MG63 (cell line): ENCODE measurements at regions not wholly inside any gene's neighbourhood (a gene's known extent, or its start where the extent isn't known, plus 50 kb on each side); places are given as distances from the start of the nearest gene placed in this dataset.
A peak's percentile ranks its signal among the peaks of the same experiment; 100 is the strongest.

ENCODE experiments used
- DNase-seq: peaks from one replicate; pipeline ENCODE4 v3.0.0-alpha.2; 2020
- H3K27me3 ChIP-seq: fragments of 250-450 bp; sonication (Bioruptor Pico); 2 replicates; pipeline ENCODE4 v1.5.1; 2020; ENCODE audit warnings: mild to moderate bottlenecking, moderate library complexity
- H3K36me3 ChIP-seq: fragments of 250-450 bp; sonication (Bioruptor Pico); 2 replicates; pipeline ENCODE4 v1.5.1; 2020; ENCODE audit warnings: mild to moderate bottlenecking, moderate library complexity
- H3K4me3 ChIP-seq: fragments of 250-450 bp; sonication (Bioruptor Pico); 2 replicates; pipeline ENCODE4 v1.5.1; 2020; ENCODE audit warnings: mild to moderate bottlenecking, moderate library complexity
- H3K9me3 ChIP-seq: fragments of 250-450 bp; sonication (Bioruptor Pico); 2 replicates; pipeline ENCODE4 v1.5.1; 2020; ENCODE audit warnings: mild to moderate bottlenecking, moderate library complexity

DNA sequence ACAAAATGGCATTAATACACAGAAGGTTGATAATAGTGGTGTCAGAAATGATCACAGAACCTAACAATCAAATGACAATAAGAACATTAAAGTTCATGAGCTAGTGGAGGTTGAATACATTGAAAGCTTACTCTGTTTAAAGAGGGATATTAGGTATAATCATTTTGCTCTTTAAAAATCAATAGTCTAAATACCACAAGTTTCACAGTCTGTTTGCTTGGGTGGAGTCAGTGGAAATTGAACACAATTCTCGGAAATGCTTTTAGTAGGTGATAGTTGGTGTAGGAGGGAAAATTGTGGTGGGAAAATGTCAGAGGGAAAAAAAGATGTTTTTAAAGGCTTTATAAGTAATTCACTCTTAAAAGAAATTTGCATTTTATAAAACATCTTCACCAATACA, 197.1 kb downstream of the GLUD2 start:
- DNase-seq: no peak
- Histone ChIP-seq H3K36me3 (no peaks in the 10 kb centered on the region), H3K27me3 (no peaks in the 10 kb centered on the region), H3K4me3 (no peak overlapping the region), H3K9me3 (no peaks in the 10 kb centered on the region)

GRCh38 chrX:121245763-121246162, 198.4 kb downstream of the GLUD2 start:
- DNase-seq: no peak
- H3K27me3 ChIP-seq: no peaks in the 10 kb centered on the region
- no peaks in the 10 kb centered on the region for H3K9me3 ChIP-seq
- no peak overlapping the region for H3K4me3 ChIP-seq
- no peaks in the 10 kb centered on the region for H3K36me3 ChIP-seq

DNA sequence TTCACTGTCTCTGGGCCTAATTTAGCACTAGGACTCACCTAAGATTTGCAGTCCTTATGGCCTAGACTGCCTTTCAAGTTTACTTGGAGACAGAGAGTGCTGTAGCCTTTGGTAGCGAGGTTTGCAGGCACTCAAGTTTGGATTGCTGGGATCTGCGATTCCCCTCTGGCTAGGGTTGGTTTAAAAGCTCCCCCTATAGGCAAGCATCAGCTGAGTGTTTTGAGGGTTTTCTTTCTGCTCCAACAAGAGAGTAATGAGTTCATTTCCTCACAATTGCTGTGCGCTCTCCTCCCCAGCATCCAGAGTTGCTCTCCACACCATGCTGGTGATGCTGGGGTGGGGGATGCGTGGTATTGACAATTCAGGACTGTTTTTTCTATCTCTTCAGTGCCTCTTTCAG, 206.9 kb downstream of the GLUD2 start:
- H3K4me3 ChIP-seq: no peak overlapping the region
- no peaks in the 10 kb centered on the region for H3K36me3 ChIP-seq
- no peak for DNase-seq
- no peaks in the 10 kb centered on the region for H3K27me3 ChIP-seq
- no peaks in the 10 kb centered on the region for H3K9me3 ChIP-seq

DNA sequence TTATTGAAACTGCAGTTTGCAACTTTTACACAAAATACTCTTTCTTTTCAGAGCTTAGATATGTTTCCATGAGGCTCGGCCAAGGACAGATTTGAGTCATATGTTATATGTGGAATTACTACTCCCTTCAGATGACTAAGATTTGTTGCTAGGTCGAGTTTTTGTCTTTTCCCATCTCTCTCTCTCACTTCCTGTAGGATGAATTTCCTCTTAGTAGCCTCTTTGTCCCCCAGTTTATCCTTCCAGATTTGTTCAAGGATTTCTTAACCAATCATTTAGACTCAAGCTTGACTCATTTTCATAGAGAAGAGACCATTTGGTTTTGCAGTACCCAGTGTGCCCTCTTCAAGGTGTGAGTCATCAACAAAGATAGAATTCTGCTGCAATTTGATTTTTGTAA, 209.2 kb downstream of the GLUD2 start:
- Histone ChIP-seq H3K27me3 (no peaks in the 10 kb centered on the region), H3K4me3 (no peak overlapping the region), H3K36me3 (no peaks in the 10 kb centered on the region), H3K9me3 (no peaks in the 10 kb centered on the region)
- DNase-seq: no peak

GRCh38 chrX:121258545-121258944, 211.1 kb downstream of the GLUD2 start:
- Histone ChIP-seq H3K27me3 (no peaks in the 10 kb centered on the region), H3K36me3 (no peaks in the 10 kb centered on the region), H3K9me3 (no peaks in the 10 kb centered on the region), H3K4me3 (no peak overlapping the region)
- no peak for DNase-seq

DNA sequence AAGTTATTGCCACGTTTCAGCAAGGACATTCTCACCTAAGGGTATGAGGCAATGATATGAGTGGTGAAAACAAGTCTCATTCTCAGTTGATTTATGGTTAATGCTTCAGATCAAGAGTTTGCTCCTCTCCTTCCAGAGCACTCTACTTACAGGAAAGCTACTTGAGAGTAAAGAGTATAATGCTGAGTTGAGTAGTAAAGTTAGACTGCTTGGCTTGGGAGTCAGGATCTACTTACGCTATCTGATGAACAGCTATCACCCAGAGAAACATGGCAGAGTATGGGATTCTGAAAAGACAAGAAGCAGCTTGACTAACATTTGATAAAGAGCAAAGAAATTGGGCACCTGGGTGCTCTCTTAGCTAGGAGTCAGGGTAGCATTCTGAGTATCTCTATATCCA, 211.8 kb downstream of the GLUD2 start:
- H3K27me3 ChIP-seq: no peaks in the 10 kb centered on the region
- no peaks in the 10 kb centered on the region for H3K9me3 ChIP-seq
- H3K4me3 ChIP-seq: no peak overlapping the region
- DNase-seq: no peak
- H3K36me3 ChIP-seq: no peaks in the 10 kb centered on the region

DNA sequence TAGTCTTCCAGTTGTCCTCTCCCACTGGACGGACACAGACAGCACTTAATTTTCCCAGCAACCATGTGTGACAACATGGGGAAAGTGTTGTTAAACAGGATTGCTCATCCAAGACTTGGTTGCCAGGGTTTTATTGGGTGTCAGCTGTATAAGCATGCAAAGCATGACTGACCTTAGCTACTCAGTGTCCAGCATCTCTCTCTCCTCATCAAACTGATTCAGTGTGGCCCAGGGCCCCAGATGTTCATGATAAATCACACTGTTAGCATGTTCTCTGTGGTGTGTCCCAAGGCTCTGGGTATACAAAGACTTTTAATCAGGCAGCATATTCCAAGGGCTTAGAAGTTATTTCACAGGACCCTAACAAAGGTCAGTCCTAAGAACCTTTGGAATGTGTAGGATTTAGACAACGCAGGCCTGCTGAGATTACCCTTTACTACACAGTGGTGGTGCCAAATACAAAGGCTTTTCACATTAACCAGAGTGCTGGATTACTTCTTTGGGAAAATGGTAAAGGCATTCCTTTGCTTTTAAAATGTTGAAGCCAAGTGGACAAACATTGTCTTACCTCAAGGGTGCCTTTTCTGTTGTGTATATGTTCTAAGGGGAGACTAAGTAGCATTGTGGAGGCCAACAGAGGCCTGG, 213.3 kb downstream of the GLUD2 start:
- Histone ChIP-seq H3K27me3 (no peaks in the 10 kb centered on the region), H3K9me3 (no peaks in the 10 kb centered on the region), H3K4me3 (no peak overlapping the region), H3K36me3 (no peaks in the 10 kb centered on the region)
- DNase-seq: no peak

GRCh38 chrX:121283921-121284320, 236.5 kb downstream of the GLUD2 start:
- Histone ChIP-seq H3K9me3 (no peaks in the 10 kb centered on the region), H3K4me3 (no peak overlapping the region), H3K27me3 (no peaks in the 10 kb centered on the region), H3K36me3 (no peaks in the 10 kb centered on the region)
- DNase-seq: no peak

- H3K9me3 ChIP-seq: no peaks in the 10 kb centered on the region
- H3K36me3 ChIP-seq: no peaks in the 10 kb centered on the region
- no peaks in the 10 kb centered on the region for H3K27me3 ChIP-seq
- no peak overlapping the region for H3K4me3 ChIP-seq
- DNase-seq: no peak
Measured at GRCh38 chrX:121298499-121298898, 251.1 kb downstream of the GLUD2 start.

- H3K27me3 ChIP-seq: no peaks in the 10 kb centered on the region
- no peak overlapping the region for H3K4me3 ChIP-seq
- H3K9me3 ChIP-seq: no peaks in the 10 kb centered on the region
- H3K36me3 ChIP-seq: no peaks in the 10 kb centered on the region
- DNase-seq: no peak
Measured at GRCh38 chrX:121301356-121301755, 253.9 kb downstream of the GLUD2 start.

GRCh38 chrX:121301822-121302221, 254.4 kb downstream of the GLUD2 start:
- Histone ChIP-seq H3K27me3 (no peaks in the 10 kb centered on the region), H3K9me3 (no peaks in the 10 kb centered on the region), H3K36me3 (no peaks in the 10 kb centered on the region), H3K4me3 (no peak overlapping the region)
- DNase-seq: no peak

DNA sequence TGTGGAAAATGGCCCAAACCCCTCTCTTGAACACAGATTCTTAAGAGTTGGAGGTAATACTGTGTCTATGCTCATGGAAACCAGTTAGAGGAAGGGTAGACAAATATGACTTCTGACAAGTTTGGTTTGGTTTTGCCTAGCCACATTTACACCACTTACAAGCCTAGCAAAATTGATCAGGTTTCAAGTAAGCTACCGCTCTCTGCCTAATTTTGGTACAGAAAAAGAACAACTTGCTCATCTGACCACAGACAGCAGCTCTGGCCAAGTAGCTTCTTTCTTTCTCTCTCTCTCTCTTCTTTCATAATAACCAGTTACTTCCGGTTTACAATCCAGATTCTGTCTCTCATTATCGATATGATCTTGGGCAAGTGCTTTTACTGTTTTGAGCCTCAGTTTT, 260.0 kb downstream of the GLUD2 start:
- Histone ChIP-seq H3K4me3 (no peak overlapping the region), H3K27me3 (no peaks in the 10 kb centered on the region), H3K36me3 (no peaks in the 10 kb centered on the region), H3K9me3 (no peaks in the 10 kb centered on the region)
- DNase-seq: no peak

GRCh38 chrX:121308276-121308805, 260.9 kb downstream of the GLUD2 start:
- no peaks in the 10 kb centered on the region for H3K36me3 ChIP-seq
- H3K4me3 ChIP-seq: no peak overlapping the region
- no peaks in the 10 kb centered on the region for H3K9me3 ChIP-seq
- DNase-seq: peak; percentile 28
- H3K27me3 ChIP-seq: no peaks in the 10 kb centered on the region

- DNase-seq: no peak
- no peaks in the 10 kb centered on the region for H3K27me3 ChIP-seq
- H3K4me3 ChIP-seq: no peak overlapping the region
- H3K36me3 ChIP-seq: no peaks in the 10 kb centered on the region
- no peaks in the 10 kb centered on the region for H3K9me3 ChIP-seq
Measured at GRCh38 chrX:121310820-121311219, 263.4 kb downstream of the GLUD2 start.

DNA sequence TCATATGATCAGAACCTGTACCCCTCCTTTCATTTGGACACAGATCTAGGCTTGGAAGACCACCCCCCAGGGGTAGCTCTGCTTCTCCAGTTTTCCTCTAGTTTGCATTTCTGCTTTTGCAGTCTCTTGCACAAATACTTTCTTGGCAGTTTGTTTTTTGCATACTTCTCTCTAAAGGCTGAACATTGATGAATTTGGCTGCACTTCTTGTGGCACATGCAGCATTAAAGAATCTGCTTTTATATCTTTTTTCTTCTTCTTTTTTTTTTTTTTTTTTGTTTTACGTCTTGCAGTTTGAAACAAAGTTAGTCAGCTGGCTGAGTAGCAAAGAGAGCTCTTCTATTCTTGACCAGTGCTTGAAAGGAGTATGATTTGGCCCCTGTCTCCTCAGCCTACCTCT, 273.0 kb downstream of the GLUD2 start:
- H3K27me3 ChIP-seq: no peaks in the 10 kb centered on the region
- H3K9me3 ChIP-seq: no peaks in the 10 kb centered on the region
- H3K4me3 ChIP-seq: no peak overlapping the region
- no peak for DNase-seq
- no peaks in the 10 kb centered on the region for H3K36me3 ChIP-seq

DNA sequence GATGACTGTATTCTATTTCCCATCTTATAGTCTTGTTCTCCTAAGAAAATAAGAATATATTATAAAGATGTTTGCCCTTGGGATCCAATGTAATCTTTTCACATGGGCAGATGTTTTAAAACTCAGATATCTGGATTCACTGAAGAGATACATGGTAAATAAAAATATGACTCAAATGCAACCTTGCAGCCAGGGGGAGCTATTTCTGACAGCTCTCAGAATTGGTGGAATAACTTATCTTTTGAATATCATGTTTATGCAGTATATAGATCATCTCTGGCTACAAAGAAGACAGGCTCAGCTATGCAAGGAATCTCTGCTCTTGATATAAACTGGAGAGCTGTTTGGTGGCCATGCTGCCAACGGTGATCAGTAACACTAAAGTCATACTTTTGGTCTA, 274.7 kb downstream of the GLUD2 start:
- Histone ChIP-seq H3K27me3 (no peaks in the 10 kb centered on the region), H3K9me3 (no peaks in the 10 kb centered on the region), H3K36me3 (no peaks in the 10 kb centered on the region), H3K4me3 (no peak overlapping the region)
- DNase-seq: no peak

DNA sequence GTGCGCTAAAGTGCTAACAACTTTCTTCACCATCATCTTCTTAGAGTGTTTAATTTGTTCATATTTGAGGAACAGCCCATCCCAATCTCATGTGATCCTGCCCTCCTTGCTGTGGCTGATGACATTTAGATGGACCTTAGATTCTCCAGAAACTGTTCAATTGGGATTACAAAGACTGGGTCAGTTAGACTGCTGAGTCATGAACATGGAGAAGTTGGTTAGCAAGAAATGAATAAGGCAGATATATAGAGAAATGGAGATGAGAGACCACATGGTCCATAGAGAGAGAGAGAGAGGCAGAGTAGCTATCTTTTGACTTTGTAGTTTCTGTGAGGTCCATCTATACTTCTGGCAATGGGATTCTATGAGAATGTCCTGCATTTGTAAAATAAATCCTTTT, 275.9 kb downstream of the GLUD2 start:
- DNase-seq: no peak

GRCh38 chrX:121333942-121334341, 286.5 kb downstream of the GLUD2 start:
- H3K9me3 ChIP-seq: no peaks in the 10 kb centered on the region
- H3K36me3 ChIP-seq: no peaks in the 10 kb centered on the region
- H3K27me3 ChIP-seq: no peaks in the 10 kb centered on the region
- DNase-seq: no peak
- H3K4me3 ChIP-seq: no peak overlapping the region

More for the DNA sequence above, 275.9 kb downstream of the GLUD2 start:
- Histone ChIP-seq H3K36me3 (no peaks in the 10 kb centered on the region), H3K27me3 (no peaks in the 10 kb centered on the region), H3K4me3 (no peak overlapping the region), H3K9me3 (no peaks in the 10 kb centered on the region)
